D721Med (cell line): ENCODE measurements at regions not wholly inside any gene's neighbourhood (a gene's known extent, or its start where the extent isn't known, plus 50 kb on each side); places are given as distances from the start of the nearest gene placed in this dataset.

Experiments used
- DNase-seq: peaks from one replicate; pipeline ENCODE4 v3.0.0; 2011; ENCODE audit warnings: low spot score; ENCODE audit not compliant: insufficient read length
- FAIRE-seq: peaks from 2 replicates; lab custom pipeline; 2011; peaks lifted over from hg19 to GRCh38; lab: Jason Lieb, UNC
- TF ChIP-seq, protein P1 (sequence below): IDR thresholded peaks from 2 replicates; pipeline ENCODE4 v1.5.1; 2012; ENCODE audit warnings: mild to moderate bottlenecking, control low read depth; ENCODE audit not compliant: insufficient read depth; ENCODE audit errors: missing control alignments

- DNase-seq (no peak), FAIRE-seq (no peak)
- TF ChIP-seq, protein P1, sequence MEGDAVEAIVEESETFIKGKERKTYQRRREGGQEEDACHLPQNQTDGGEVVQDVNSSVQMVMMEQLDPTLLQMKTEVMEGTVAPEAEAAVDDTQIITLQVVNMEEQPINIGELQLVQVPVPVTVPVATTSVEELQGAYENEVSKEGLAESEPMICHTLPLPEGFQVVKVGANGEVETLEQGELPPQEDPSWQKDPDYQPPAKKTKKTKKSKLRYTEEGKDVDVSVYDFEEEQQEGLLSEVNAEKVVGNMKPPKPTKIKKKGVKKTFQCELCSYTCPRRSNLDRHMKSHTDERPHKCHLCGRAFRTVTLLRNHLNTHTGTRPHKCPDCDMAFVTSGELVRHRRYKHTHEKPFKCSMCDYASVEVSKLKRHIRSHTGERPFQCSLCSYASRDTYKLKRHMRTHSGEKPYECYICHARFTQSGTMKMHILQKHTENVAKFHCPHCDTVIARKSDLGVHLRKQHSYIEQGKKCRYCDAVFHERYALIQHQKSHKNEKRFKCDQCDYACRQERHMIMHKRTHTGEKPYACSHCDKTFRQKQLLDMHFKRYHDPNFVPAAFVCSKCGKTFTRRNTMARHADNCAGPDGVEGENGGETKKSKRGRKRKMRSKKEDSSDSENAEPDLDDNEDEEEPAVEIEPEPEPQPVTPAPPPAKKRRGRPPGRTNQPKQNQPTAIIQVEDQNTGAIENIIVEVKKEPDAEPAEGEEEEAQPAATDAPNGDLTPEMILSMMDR = no peak
Observed at GRCh38 chr5:58261605-58262004, 198.3 kb downstream of the PLK2 start.

DNA sequence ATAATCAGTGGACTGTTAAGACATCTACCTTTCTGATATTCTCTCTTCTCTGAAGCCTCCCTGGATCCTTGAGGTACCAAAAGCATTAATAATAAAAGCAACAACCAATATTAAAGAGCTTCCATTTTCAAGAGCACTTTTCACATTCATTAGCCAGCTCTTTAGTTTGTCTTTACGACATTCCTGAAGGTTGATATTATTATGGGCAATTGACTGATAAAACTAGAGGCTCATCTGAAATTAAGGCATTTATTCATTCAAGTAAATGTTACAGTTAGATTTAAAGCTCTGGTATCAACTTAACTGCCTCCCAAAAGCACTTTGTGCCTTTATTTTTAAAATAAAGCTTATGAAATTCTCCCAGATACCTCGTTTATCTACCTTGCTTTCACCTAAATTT, 199.6 kb downstream of the PLK2 start:
- FAIRE-seq (no peak), DNase-seq (no peak)
- TF ChIP-seq, protein P1 = no peak

- TF ChIP-seq, protein P1 = no peak
- FAIRE-seq (no peak), DNase-seq (no peak)
Observed at GRCh38 chr5:58259685-58260152, 200.2 kb downstream of the PLK2 start.

GRCh38 chr5:58258984-58259684, 200.8 kb downstream of the PLK2 start:
- TF ChIP-seq, protein P1 = no peak
- FAIRE-seq (no peak), DNase-seq (no peak)

GRCh38 chr5:58255970-58256369, 203.9 kb downstream of the PLK2 start:
- no peak for FAIRE-seq
- TF ChIP-seq, protein P1 = no peak
- no peak for DNase-seq

GRCh38 chr5:58255386-58255785, 204.5 kb downstream of the PLK2 start:
- DNase-seq (no peak), FAIRE-seq (no peak)
- TF ChIP-seq, protein P1 = no peak

DNA sequence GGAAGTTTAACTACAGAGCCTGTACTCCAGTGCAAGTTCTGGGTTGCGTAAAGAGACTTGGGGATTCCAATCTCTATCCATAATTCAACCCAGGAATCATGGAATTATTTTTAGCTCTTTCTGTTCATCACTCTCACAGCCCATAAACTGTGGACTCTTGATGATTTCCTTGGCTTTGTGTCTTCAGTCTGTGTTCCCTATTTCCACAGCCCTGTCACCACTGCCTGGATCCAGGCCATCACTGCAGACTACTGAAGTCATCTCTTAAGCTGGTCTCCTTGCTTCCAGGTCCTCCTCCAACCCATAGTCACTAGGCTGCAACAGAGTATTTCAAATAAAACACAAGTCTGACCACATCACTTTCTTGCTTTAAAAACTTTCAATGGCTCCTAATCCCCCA, 211.7 kb downstream of the PLK2 start:
- TF ChIP-seq, protein P1 = no peak
- FAIRE-seq (no peak), DNase-seq (no peak)
